Bronchial epithelial cell (primary cell): ENCODE measurements at regions not wholly inside any gene's neighbourhood (a gene's known extent, or its start where the extent isn't known, plus 50 kb on each side); places are given as distances from the start of the nearest gene placed in this dataset.

Experiments
- DNase-seq: peaks from one replicate; pipeline ENCODE4 v3.0.0-alpha.2; 2010; ENCODE audit warnings: low read depth
- FAIRE-seq: peaks from 2 replicates; lab custom pipeline; 2011; peaks lifted over from hg19 to GRCh38; lab: Jason Lieb, UNC
- H3K27me3 ChIP-seq: 2 replicates; pipeline ENCODE4 v1.5.1; 2011; ENCODE audit warnings: low read length; ENCODE audit not compliant: control insufficient read depth, insufficient read depth
- H3K36me3 ChIP-seq: 2 replicates; pipeline ENCODE4 v1.5.1; 2011; ENCODE audit warnings: low read length; ENCODE audit not compliant: control insufficient read depth, insufficient read depth
- H3K4me3 ChIP-seq: 2 replicates; pipeline ENCODE4 v1.5.1; 2011; ENCODE audit warnings: mild to moderate bottlenecking, low read depth, low read length, control low read depth
- TF ChIP-seq, protein P1 (sequence below): IDR thresholded peaks from 2 replicates; pipeline ENCODE4 v1.5.1; 2011; ENCODE audit warnings: mild to moderate bottlenecking, moderate library complexity, low read length, control low read depth, inconsistent platforms; ENCODE audit not compliant: insufficient read depth, severe bottlenecking

- DNase-seq (no peak), FAIRE-seq (no peak)
- TF ChIP-seq, protein P1, sequence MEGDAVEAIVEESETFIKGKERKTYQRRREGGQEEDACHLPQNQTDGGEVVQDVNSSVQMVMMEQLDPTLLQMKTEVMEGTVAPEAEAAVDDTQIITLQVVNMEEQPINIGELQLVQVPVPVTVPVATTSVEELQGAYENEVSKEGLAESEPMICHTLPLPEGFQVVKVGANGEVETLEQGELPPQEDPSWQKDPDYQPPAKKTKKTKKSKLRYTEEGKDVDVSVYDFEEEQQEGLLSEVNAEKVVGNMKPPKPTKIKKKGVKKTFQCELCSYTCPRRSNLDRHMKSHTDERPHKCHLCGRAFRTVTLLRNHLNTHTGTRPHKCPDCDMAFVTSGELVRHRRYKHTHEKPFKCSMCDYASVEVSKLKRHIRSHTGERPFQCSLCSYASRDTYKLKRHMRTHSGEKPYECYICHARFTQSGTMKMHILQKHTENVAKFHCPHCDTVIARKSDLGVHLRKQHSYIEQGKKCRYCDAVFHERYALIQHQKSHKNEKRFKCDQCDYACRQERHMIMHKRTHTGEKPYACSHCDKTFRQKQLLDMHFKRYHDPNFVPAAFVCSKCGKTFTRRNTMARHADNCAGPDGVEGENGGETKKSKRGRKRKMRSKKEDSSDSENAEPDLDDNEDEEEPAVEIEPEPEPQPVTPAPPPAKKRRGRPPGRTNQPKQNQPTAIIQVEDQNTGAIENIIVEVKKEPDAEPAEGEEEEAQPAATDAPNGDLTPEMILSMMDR = no peak
- Histone ChIP-seq H3K27me3 (no peaks in the 10 kb centered on the region), H3K4me3 (no peak overlapping the region), H3K36me3 (no peaks in the 10 kb centered on the region)
Observed at GRCh38 chr5:92086059-92086811, 703.1 kb upstream of the ARRDC3 start.

GRCh38 chr5:92081958-92082712 is 699.0 kb upstream of the ARRDC3 start:
- H3K4me3 ChIP-seq = no peak overlapping the region
- no peak for FAIRE-seq

GRCh38 chr5:92070786-92071185 is 687.7 kb upstream of the ARRDC3 start:
- Histone ChIP-seq H3K27me3 (no peaks in the 10 kb centered on the region), H3K4me3 (no peak overlapping the region), H3K36me3 (no peaks in the 10 kb centered on the region)
- TF ChIP-seq, protein P1 = no peak
- no peak for DNase-seq
- FAIRE-seq = no peak

More at GRCh38 chr5:92081958-92082712, 699.0 kb upstream of the ARRDC3 start:
- no peaks in the 10 kb centered on the region for H3K27me3 ChIP-seq
- TF ChIP-seq, protein P1 = no peak
- no peak for DNase-seq
- no peaks in the 10 kb centered on the region for H3K36me3 ChIP-seq

DNA sequence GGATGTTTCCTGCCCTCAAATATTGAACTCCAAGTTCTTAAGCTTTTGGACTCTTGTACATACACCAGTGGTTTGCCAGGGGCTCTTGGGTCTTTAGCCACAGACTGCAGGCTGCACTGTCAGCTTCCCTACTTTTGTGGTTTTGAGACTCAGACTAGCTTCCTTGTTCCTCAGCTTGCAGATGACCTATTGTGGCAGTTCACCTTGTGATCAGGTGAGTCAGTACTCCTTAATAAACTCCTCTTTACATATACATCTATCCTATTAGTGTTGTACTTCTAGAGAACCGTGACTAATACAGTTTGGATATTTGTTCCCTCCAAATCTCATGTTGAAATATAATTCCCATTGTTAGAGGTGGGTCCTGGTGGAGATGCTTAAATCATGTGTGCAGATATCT is 681.9 kb upstream of the ARRDC3 start:
- no peak overlapping the region for H3K4me3 ChIP-seq
- DNase-seq = peak; percentile 22
- no peaks in the 10 kb centered on the region for H3K27me3 ChIP-seq
- no peak for FAIRE-seq
- TF ChIP-seq, protein P1 = no peak
- no peaks in the 10 kb centered on the region for H3K36me3 ChIP-seq

DNA sequence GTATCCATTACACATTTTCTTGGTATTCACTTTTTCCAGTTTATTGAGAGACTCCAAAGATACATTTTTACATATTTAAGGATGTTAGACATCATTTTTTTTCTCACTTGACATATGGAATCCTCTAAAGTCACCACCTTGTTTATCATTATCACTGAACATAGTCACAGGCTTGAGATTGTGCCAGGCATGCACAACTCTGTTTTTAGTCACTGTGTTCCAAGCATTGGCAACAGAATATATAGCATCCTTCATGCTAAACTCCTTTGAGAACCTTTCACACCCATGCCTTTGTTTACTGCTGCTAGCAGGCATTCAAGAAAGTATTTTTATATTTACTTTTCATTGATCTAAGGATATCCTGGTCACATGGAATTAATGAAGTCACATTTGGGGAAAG is 668.6 kb upstream of the ARRDC3 start:
- TF ChIP-seq, protein P1 = no peak
- H3K4me3 ChIP-seq = no peak overlapping the region
- no peak for FAIRE-seq
- H3K36me3 ChIP-seq = no peaks in the 10 kb centered on the region
- H3K27me3 ChIP-seq = no peaks in the 10 kb centered on the region
- DNase-seq = no peak
